ENCODE measurements at regions not wholly inside any gene's neighbourhood (a gene's known extent, or its start where the extent isn't known, plus 50 kb on each side); places are given as distances from the start of the nearest gene placed in this dataset.

GRCh38 chr5:52043137-52043536 lies 659.9 kb downstream of the ISL1 start:
- H4K20me1 ChIP-seq (replicated peaks in 1 of 2; ENCODE audit: control insufficient read depth in 1 of 2, insufficient read depth in 2 of 2, low read length in 2 of 2): no peaks in the 10 kb centered on the region
- H3K9me3 ChIP-seq (ENCODE audit: insufficient read depth in 2 of 2, low read depth in 1 of 2, low read length in 1 of 2): no peaks in the 10 kb centered on the region
- no peak overlapping the region for H2BK20ac ChIP-seq (ENCODE audit: low read length)
- H4K8ac ChIP-seq (ENCODE audit: extremely low read depth, insufficient read depth, low read length): no peak overlapping the region
- H2BK15ac ChIP-seq (ENCODE audit: low read length): no peak overlapping the region
- no peak overlapping the region for H4K91ac ChIP-seq (replicated peaks; ENCODE audit: insufficient read length, low read length)
- H2BK120ac ChIP-seq (replicated peaks; ENCODE audit: low read depth, low read length): no peak overlapping the region
- H3K36me3 ChIP-seq (ENCODE audit: control insufficient read depth in 2 of 4, insufficient read depth in 4 of 4, low read length in 3 of 4): no peaks in the 10 kb centered on the region
- no peak overlapping the region for H2AFZ ChIP-seq (ENCODE audit: low read length)
- no peak overlapping the region for H3K4me2 ChIP-seq (ENCODE audit: insufficient read depth in 1 of 2, low read depth in 2 of 2, low read length in 2 of 2)
- no peak overlapping the region for H3K14ac ChIP-seq (ENCODE audit: insufficient read length)
- no peak overlapping the region for H3K27ac ChIP-seq (ENCODE audit: low read depth, low read length)
- TF ChIP-seq SIX5 (IDR thresholded peaks at IDR 0.05; ENCODE audit: low read depth, low read length) (no peak), FOSL1 (IDR thresholded peaks at IDR 0.05; ENCODE audit: insufficient read depth, low read depth, low read length) (no peak), SUZ12 (IDR thresholded peaks at IDR 0.05; ENCODE audit: low read length) (no peak), TAF1 (IDR thresholded peaks at IDR 0.05; ENCODE audit: low read depth, low read length) (no peak), RNF2 (IDR thresholded peaks at IDR 0.05; ENCODE audit: borderline replicate concordance, low read depth, low read length, missing control alignments, poor library complexity, severe bottlenecking) (no peak), CHD1 (IDR thresholded peaks at IDR 0.05; ENCODE audit: low read depth, low read length) (no peak), YY1 (IDR thresholded peaks at IDR 0.05; ENCODE audit: low read depth, low read length) (no peak)
- no peak overlapping the region for H3K9ac ChIP-seq (replicated peaks in 1 of 4; ENCODE audit: extremely low read depth in 1 of 4, low read depth in 3 of 4, low read length in 3 of 4)
- no peak overlapping the region for H3K4ac ChIP-seq (replicated peaks; ENCODE audit: insufficient read length, low read depth, low read length)
- WGBS, 2 experiments (ENCODE audit: extremely low coverage in 1 of 2, insufficient coverage in 1 of 2, insufficient read length in 1 of 2, insufficient replicate concordance in 2 of 2, low coverage in 1 of 2, low lambda C conversion rate in 2 of 2, missing lambda C conversion rate in 1 of 2): 88% methylated on average over 4 of the region's 4 CpGs; no CpG with 5 or more reads in 1 of the 2 experiments
- CTCF ChIA-PET (ENCODE audit: partially characterized antibody): interaction anchor here (0.7 kb wide), 1 partner anchor 615 kb away, joined by 3 read pairs; no protein-coding TSS in a partner anchor
- peak overlapping the region in 1 of 4 experiments; percentile 7; a peak in 1 of 8 replicates for H3K4me3 ChIP-seq (ENCODE audit: extremely low read depth in 1 of 4, insufficient read depth in 2 of 4, low read depth in 3 of 4, low read length in 4 of 4)
- H3K23me2 ChIP-seq (ENCODE audit: low read depth, low read length): no peaks in the 10 kb centered on the region
- H2BK12ac ChIP-seq (ENCODE audit: low read depth, low read length): no peak overlapping the region
- H4K5ac ChIP-seq (ENCODE audit: insufficient read length, low read depth, low read length): no peak overlapping the region
- H3K4me1 ChIP-seq (replicated peaks in 1 of 4; ENCODE audit: control insufficient read depth in 3 of 4, insufficient read depth in 4 of 4, low read length in 3 of 4): peaks cover 0 to 3% (median 0%) of the 10 kb centered on the region in 4 experiments; a peak in 1 of 7 replicates
- no peak overlapping the region for H2AK5ac ChIP-seq (ENCODE audit: low read depth, low read length)
- H3K27me3 ChIP-seq (replicated peaks in 1 of 4; ENCODE audit: control insufficient read depth in 3 of 4, extremely low read depth in 1 of 4, insufficient read depth in 3 of 4, low read length in 3 of 4): no peaks in the 10 kb centered on the region
- peak; percentile 28 for FAIRE-seq
- H3K18ac ChIP-seq (ENCODE audit: extremely low read depth, low read length): no peak overlapping the region
- H3K56ac ChIP-seq (replicated peaks; ENCODE audit: insufficient read length, low read depth, low read length): no peak overlapping the region
- POLR2A ChIA-PET (ENCODE audit: partially characterized antibody): no interaction called here
- no peaks in the 10 kb centered on the region for H3K79me1 ChIP-seq (ENCODE audit: low read depth, low read length)
- no peak for DNase-seq (ENCODE audit: low read depth in 1 of 2, low spot score in 2 of 2)
- no peak overlapping the region for H3K23ac ChIP-seq (ENCODE audit: insufficient read length)
- H3K79me2 ChIP-seq (ENCODE audit: control insufficient read depth in 1 of 2, insufficient read depth in 2 of 2, low read length in 2 of 2): no peaks in the 10 kb centered on the region
- H2BK5ac ChIP-seq (ENCODE audit: low read depth, low read length): no peak overlapping the region
